Thyroid gland (tissue), 4 donors: ENCODE measurements at regions not wholly inside any gene's neighbourhood (a gene's known extent, or its start where the extent isn't known, plus 50 kb on each side); places are given as distances from the start of the nearest gene placed in this dataset.

Experiments used
- CTCF ChIP-seq, 6 experiments: fragments of 200-600 bp in 3 of 6; fragments of 450-650 bp in 3 of 6; sonication (generic) in 3 of 6; IDR thresholded peaks; one replicate each; pipeline ENCODE4 v1.5.1; 2016 to 2019; ENCODE audit warnings: antibody characterized with exemption in 6 of 6, mild to moderate bottlenecking in 2 of 6, inconsistent platforms in 1 of 6, moderate library complexity in 1 of 6
- POLR2A ChIP-seq, 2 donors: fragments of 450-650 bp; IDR thresholded peaks; one replicate each; pipeline ENCODE4 v1.6.1; 2017; ENCODE audit warnings: antibody characterized with exemption in 2 of 2, mild to moderate bottlenecking in 2 of 2, moderate library complexity in 1 of 2

GRCh38 chr20:60669211-60669610 is 582.9 kb upstream of the CDH4 start:
- TF ChIP-seq CTCF (IDR thresholded peaks at IDR 0.05) (no peak), POLR2A (IDR thresholded peaks at IDR 0.05) (no peak)
